A673 (cell line): ENCODE measurements at regions not wholly inside any gene's neighbourhood (a gene's known extent, or its start where the extent isn't known, plus 50 kb on each side); places are given as distances from the start of the nearest gene placed in this dataset.

Experiments used
- BruUV-seq: library from RNA; stranded (reverse); fragments of 400-500 nt; replicated peaks from 2 replicates; lab custom pipeline; 2021; lab: Mats Ljungman, UMichigan
- CTCF ChIA-PET: fragments of 300-600 bp; sonication (Branson Sonifier 250); formaldehyde crosslinking; loops from one replicate; lab custom pipeline; 2022; ENCODE audit warnings: antibody characterized with exemption; lab: Charles Lee
- POLR2A ChIA-PET: fragments of 300-600 bp; sonication (Branson Sonifier 250); formaldehyde crosslinking; loops from one replicate; lab custom pipeline; 2022; ENCODE audit warnings: antibody characterized with exemption; ENCODE audit not compliant: low non-redundant PET; lab: Charles Lee
- DNase-seq: peaks from one replicate; pipeline ENCODE4 v3.0.0-alpha.2; 2015; ENCODE audit warnings: low spot score
- H3K27ac ChIP-seq: fragments of 200-600 bp; sonication (generic); 2 replicates; pipeline ENCODE4 v1.5.1; 2016; ENCODE audit warnings: mixed run types, low read depth, mild to moderate bottlenecking, mixed read lengths, antibody characterized with exemption, low read length; ENCODE audit not compliant: poor library complexity, severe bottlenecking
- H3K27me3 ChIP-seq: fragments of 200-600 bp; sonication (generic); replicated peaks from 2 replicates; pipeline ENCODE4 v1.6.1; 2017; ENCODE audit warnings: mixed run types, low read depth, mild to moderate bottlenecking, mixed read lengths, antibody characterized with exemption, low read length; ENCODE audit not compliant: insufficient read depth, poor library complexity
- H3K36me3 ChIP-seq: fragments of 200-600 bp; sonication (generic); 2 replicates; pipeline ENCODE4 v1.6.1; 2016; ENCODE audit warnings: mixed run types, mild to moderate bottlenecking, mixed read lengths, antibody characterized with exemption, low read length; ENCODE audit not compliant: insufficient read depth, poor library complexity, severe bottlenecking
- H3K4me1 ChIP-seq: fragments of 200-600 bp; sonication (generic); 2 replicates; pipeline ENCODE4 v1.6.1; 2017; ENCODE audit warnings: mixed run types, mild to moderate bottlenecking, mixed read lengths, antibody characterized with exemption, low read length; ENCODE audit not compliant: insufficient read depth, poor library complexity, severe bottlenecking
- H3K4me3 ChIP-seq: fragments of 200-600 bp; sonication (generic); 2 replicates; pipeline ENCODE4 v1.5.1; 2016; ENCODE audit warnings: low read depth, mixed run types, mild to moderate bottlenecking, mixed read lengths, low read length; ENCODE audit not compliant: poor library complexity, severe bottlenecking
- H3K9me3 ChIP-seq: fragments of 200-600 bp; sonication (generic); 2 replicates; pipeline ENCODE4 v1.6.1; 2016; ENCODE audit warnings: mixed run types, low read depth, mild to moderate bottlenecking, mixed read lengths, antibody characterized with exemption, low read length; ENCODE audit not compliant: poor library complexity, severe bottlenecking
- EZH2 ChIP-seq: fragments of 200-600 bp; sonication (generic); IDR thresholded peaks from 2 replicates; pipeline ENCODE4 v1.6.1; 2017; ENCODE audit warnings: borderline replicate concordance, low read depth, mild to moderate bottlenecking, mixed read lengths, antibody characterized with exemption, low read length; ENCODE audit not compliant: poor library complexity, severe bottlenecking
- intact Hi-C: fragments of 100-400 bp; cut with micrococcal nuclease; formaldehyde crosslinking; loops from one replicate; pipeline ENCODE4 v1.10.0; 2022; ENCODE audit not compliant: unreplicated experiment
- TF ChIP-seq, protein P1 (sequence below): fragments of 300-800, 200-600 bp; sonication (generic); conservative IDR thresholded peaks from 2 replicates; pipeline ENCODE4 v1.5.1; 2017; ENCODE audit warnings: low read depth, mild to moderate bottlenecking, antibody characterized with exemption, low read length, moderate library complexity, mixed read lengths

DNA sequence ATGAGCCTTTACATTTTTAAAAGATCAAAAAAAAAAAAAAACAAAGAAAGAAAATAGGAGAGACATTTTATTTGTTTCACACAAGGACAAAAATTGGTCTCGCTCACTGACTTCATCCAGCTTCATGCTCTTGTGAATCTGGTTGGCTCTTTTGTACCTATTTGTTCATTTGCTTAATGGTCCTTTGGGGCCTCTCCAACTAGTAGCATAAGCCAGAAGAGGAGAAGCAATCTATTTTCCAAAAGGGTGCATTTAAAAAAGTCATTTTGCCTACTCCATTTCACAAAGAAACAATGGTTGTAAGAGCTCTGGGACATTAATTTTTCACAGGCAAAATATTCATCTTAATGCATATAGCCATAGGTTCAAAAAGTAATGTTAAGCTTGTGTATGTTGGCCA is 168.3 kb upstream of the ADAMTS9 start:
- H3K27ac ChIP-seq: no peak overlapping the region
- H3K4me3 ChIP-seq: no peak overlapping the region
- no peaks in the 10 kb centered on the region for H3K36me3 ChIP-seq
- TF ChIP-seq, protein P1, sequence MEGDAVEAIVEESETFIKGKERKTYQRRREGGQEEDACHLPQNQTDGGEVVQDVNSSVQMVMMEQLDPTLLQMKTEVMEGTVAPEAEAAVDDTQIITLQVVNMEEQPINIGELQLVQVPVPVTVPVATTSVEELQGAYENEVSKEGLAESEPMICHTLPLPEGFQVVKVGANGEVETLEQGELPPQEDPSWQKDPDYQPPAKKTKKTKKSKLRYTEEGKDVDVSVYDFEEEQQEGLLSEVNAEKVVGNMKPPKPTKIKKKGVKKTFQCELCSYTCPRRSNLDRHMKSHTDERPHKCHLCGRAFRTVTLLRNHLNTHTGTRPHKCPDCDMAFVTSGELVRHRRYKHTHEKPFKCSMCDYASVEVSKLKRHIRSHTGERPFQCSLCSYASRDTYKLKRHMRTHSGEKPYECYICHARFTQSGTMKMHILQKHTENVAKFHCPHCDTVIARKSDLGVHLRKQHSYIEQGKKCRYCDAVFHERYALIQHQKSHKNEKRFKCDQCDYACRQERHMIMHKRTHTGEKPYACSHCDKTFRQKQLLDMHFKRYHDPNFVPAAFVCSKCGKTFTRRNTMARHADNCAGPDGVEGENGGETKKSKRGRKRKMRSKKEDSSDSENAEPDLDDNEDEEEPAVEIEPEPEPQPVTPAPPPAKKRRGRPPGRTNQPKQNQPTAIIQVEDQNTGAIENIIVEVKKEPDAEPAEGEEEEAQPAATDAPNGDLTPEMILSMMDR: no peak
- TF ChIP-seq EZH2: no peak
- intact Hi-C loops: no loop called here
- H3K4me1 ChIP-seq: peaks cover 15% of the 10 kb centered on the region
- H3K9me3 ChIP-seq: no peaks in the 10 kb centered on the region
- BruUV-seq: no TSS peak
- H3K27me3 ChIP-seq: no peaks in the 10 kb centered on the region
- DNase-seq: no peak
- ChIA-PET POLR2A (no interaction called here), CTCF (no interaction called here)

DNA sequence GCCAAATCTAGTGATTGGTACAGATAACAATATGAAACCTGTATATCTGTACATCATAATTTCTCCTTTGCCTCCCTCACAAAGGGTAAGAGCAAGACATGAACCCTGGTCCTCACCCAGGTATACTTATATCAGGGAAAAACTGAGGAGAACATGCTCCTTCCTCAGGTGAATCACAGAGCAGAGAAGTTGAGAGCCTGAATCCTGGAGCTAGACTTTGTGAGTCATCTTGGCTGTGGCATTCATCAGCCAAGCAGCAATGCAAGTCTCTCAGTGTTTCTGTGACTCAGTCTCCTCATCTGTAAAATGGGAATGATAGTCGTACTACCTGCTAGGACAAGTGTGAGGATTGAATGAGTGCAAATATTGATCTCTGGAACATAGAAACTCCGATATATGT is 165.7 kb upstream of the ADAMTS9 start:
- intact Hi-C loops: no loop called here
- no TSS peak for BruUV-seq
- DNase-seq: no peak
- no peaks in the 10 kb centered on the region for H3K36me3 ChIP-seq
- ChIA-PET CTCF (no interaction called here), POLR2A (no interaction called here)
- H3K27ac ChIP-seq: no peak overlapping the region
- H3K27me3 ChIP-seq: no peaks in the 10 kb centered on the region
- H3K9me3 ChIP-seq: no peaks in the 10 kb centered on the region
- no peak for TF ChIP-seq EZH2
- TF ChIP-seq, protein P1: no peak
- H3K4me3 ChIP-seq: no peak overlapping the region
- H3K4me1 ChIP-seq: peaks cover 15% of the 10 kb centered on the region

DNA sequence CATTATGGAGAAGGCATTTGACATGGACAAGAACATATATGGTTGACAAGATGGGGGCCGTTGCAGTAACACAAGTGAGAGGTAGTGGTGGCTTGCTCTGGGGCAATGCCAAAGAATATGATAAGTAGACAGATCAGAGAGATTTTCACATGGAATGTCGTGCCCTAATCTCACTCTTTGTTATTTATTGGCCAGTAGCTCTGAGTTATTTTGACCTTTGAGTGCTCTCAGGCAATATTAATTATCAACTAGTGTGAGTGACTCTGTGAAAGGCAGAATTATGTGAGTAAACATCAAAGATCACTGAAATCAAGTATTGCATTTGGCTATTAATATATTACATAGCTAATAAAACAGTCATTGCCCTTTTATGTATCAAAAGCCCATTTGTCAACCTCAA is 164.9 kb upstream of the ADAMTS9 start:
- no peaks in the 10 kb centered on the region for H3K36me3 ChIP-seq
- no peaks in the 10 kb centered on the region for H3K9me3 ChIP-seq
- BruUV-seq: no TSS peak
- H3K27ac ChIP-seq: no peak overlapping the region
- ChIA-PET CTCF (no interaction called here), POLR2A (no interaction called here)
- TF ChIP-seq EZH2: no peak
- TF ChIP-seq, protein P1: no peak
- H3K4me3 ChIP-seq: no peak overlapping the region
- peaks cover 13% of the 10 kb centered on the region for H3K4me1 ChIP-seq
- intact Hi-C loops: no loop called here
- DNase-seq: no peak
- no peaks in the 10 kb centered on the region for H3K27me3 ChIP-seq
